Motor neuron (in vitro differentiated cells): ENCODE measurements at regions not wholly inside any gene's neighbourhood (a gene's known extent, or its start where the extent isn't known, plus 50 kb on each side); places are given as distances from the start of the nearest gene placed in this dataset.

ENCODE experiments used
- ATAC-seq, 8 experiments: fragments of 200-7000 bp; cut with Tn5 transposase; replicated peaks in 6 of 8; 2 replicates each; pipeline ENCODE4 v1.8.0; 2021; ENCODE audit warnings: mild to moderate bottlenecking in 8 of 8, moderate library complexity in 8 of 8
- H3K27ac ChIP-seq, 2 donors: fragments of 250-450 bp; sonication (Bioruptor Pico); 2 replicates each; pipeline ENCODE4 v1.9.0; 2021; ENCODE audit warnings: antibody characterized with exemption in 2 of 2, mild to moderate bottlenecking in 2 of 2, moderate library complexity in 1 of 2
- H3K4me1 ChIP-seq, 2 donors: fragments of 250-450 bp; sonication (Bioruptor Pico); replicated peaks in 1 of 2; 2 replicates each; pipeline ENCODE4 v1.6.1; 2021; ENCODE audit warnings: antibody characterized with exemption in 2 of 2, mild to moderate bottlenecking in 2 of 2, moderate library complexity in 1 of 2
- H3K4me3 ChIP-seq, 5 donors: fragments of 250-450 bp; sonication (Bioruptor Pico); 2 replicates each; pipeline ENCODE4 v1.9.0; 2021; ENCODE audit warnings: antibody characterized with exemption in 5 of 5, mild to moderate bottlenecking in 5 of 5, moderate library complexity in 4 of 5
- WGBS, 10 experiments: fragments of 450-650 bp; shearing (Covaris generic); methylation state at CpG; one replicate each; pipeline ENCODE4 v1.0.0; 2022; 5-methylcytosine and 5-hydroxymethylcytosine counted together
- in situ Hi-C, 9 experiments: fragments of 400-800 bp; cut with MboI; loops; one replicate each; pipeline ENCODE4 v1.15.0; 2021; ENCODE audit warnings: low sequenced_read_pairs in 9 of 9, low pct_unique_long_range_greater_than_20kb in 2 of 9; ENCODE audit not compliant: unreplicated experiment in 9 of 9

DNA sequence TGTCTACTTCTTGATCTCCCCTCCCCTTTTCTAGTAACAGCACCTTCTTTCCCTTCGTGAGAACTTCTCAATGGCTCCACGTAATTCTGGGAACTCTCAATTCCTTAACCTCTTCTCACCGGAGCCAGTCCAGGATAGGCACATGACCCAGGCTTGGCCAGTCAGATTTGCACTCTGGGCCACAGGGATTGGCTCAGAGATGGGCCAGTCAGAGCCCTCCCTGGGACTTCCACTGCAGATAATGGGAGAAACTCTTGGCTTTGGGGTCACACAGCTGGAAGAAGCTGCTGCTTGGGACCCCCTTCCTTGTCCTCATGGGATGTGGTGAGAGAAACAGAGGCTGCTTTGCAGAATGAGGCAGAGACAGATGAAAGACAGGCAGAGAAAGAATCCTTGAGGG lies 302.3 kb downstream of the PTPRU start:
- Histone ChIP-seq H3K27ac (no peak overlapping the region), H3K4me3 (no peak overlapping the region), H3K4me1 (no peaks in the 10 kb centered on the region)
- in situ Hi-C loops = no loop called here
- WGBS, 10 experiments = 0 to 71% (median 53%) methylated on average over 1 to 3 of the region's 3 CpGs; no CpG with 5 or more reads in 5 of the 10 experiments
- ATAC-seq = no peak

GRCh38 chr1:29532751-29533150 lies 296.4 kb downstream of the PTPRU start:
- Histone ChIP-seq H3K27ac (no peak overlapping the region), H3K4me1 (no peaks in the 10 kb centered on the region), H3K4me3 (no peak overlapping the region)
- in situ Hi-C loops = no loop called here
- peak in 2 of 8 experiments; percentile 85 to 87 for ATAC-seq
- 33 to 100% (median 83%) methylated on average over 1 of the region's 1 CpG; no CpG with 5 or more reads in 4 of the 10 experiments for WGBS, 10 experiments

DNA sequence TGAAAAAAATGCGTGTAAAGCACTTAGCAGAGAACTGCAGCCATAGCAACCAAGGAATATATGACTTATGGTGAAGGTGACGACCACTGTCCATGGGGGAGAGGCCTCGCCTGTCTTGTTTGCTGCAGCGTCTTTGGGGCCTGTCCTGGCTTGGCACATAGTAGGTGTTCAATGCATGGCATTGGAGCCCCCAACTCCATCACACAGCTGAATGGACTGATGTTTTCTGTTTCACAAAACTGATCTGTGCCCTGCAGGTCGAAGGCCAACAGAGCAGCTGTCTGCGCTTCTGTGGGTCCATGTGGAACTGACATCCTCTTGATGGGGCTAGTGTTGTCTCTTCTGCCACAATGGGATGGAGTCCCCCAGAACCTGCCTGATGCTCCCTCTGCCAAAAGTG lies 296.0 kb downstream of the PTPRU start:
- Histone ChIP-seq H3K4me3 (no peak overlapping the region), H3K27ac (no peak overlapping the region), H3K4me1 (peaks cover 0 to 3% of the 10 kb centered on the region in 2 donors)
- in situ Hi-C loops = no loop called here
- 8 to 100% (median 72%) methylated on average over 1 to 6 of the region's 6 CpGs; no CpG with 5 or more reads in 1 of the 10 experiments for WGBS, 10 experiments
- ATAC-seq = no peak

- no peak for ATAC-seq
- WGBS, 10 experiments = 17 to 100% (median 56%) methylated on average over 1 to 2 of the region's 2 CpGs; no CpG with 5 or more reads in 2 of the 10 experiments
- H3K27ac ChIP-seq = no peak overlapping the region
- peaks cover 0 to 10% of the 10 kb centered on the region in 2 donors for H3K4me1 ChIP-seq
- in situ Hi-C loops = no loop called here
- no peak overlapping the region for H3K4me3 ChIP-seq
Observed at GRCh38 chr1:29531596-29531995, 295.3 kb downstream of the PTPRU start.

GRCh38 chr1:29529677-29530278 lies 293.5 kb downstream of the PTPRU start:
- no peak for ATAC-seq
- in situ Hi-C loops = no loop called here
- H3K27ac ChIP-seq = no peak overlapping the region
- WGBS, 10 experiments = 0 to 100% (median 84%) methylated on average over 1 of the region's 1 CpG
- peaks cover 0 to 10% of the 10 kb centered on the region in 2 donors for H3K4me1 ChIP-seq
- H3K4me3 ChIP-seq = no peak overlapping the region

DNA sequence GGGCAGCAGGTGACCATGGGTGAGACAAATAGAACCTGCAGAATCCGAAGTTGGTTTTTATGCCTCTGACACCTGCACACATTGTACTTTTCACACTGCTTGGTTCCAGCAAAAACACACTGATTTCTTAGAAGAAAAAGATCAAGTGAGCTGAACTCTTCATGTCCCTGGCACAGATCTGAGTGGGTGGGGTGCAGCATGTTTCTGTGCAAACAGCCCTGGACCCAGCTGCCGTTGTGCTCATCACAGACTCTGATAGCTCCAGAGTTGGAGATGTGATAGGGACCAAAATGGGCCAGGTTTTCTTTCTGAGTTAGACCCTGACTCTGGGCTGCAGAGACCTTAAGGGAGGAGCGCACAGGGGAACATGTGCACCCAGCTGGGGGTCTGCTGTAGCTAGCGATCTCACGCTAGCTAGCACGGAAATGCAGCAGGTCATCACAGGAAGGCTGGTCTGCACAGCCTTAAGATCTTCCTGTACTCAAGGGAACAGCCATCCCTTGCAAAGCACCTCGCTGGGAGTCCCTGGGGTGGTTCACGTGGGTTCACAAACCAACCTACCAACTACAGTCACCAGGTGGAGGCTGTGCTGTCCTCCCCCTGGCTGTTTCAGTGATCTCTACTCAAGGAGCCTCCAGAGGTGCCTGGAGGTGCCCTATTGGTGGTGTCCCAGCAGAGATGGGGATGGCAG lies 291.1 kb downstream of the PTPRU start:
- peaks cover 5 to 23% of the 10 kb centered on the region in 2 donors for H3K4me1 ChIP-seq
- H3K27ac ChIP-seq = no peak overlapping the region
- H3K4me3 ChIP-seq = no peak overlapping the region
- in situ Hi-C loops = no loop called here
- 0 to 88% (median 56%) methylated on average over 1 to 8 of the region's 8 CpGs; no CpG with 5 or more reads in 1 of the 10 experiments for WGBS, 10 experiments
- peak in 1 of 8 experiments; percentile 25 for ATAC-seq

- no peak for ATAC-seq
- Histone ChIP-seq H3K4me3 (no peak overlapping the region), H3K27ac (no peak overlapping the region), H3K4me1 (peaks cover 5 to 23% of the 10 kb centered on the region in 2 donors)
- in situ Hi-C loops = no loop called here
- WGBS, 10 experiments = 0 to 100% (median 87%) methylated on average over 1 to 7 of the region's 7 CpGs; no CpG with 5 or more reads in 1 of the 10 experiments
Observed at GRCh38 chr1:29525941-29526340, 289.6 kb downstream of the PTPRU start.

- Histone ChIP-seq H3K27ac (no peak overlapping the region), H3K4me1 (peaks cover 5 to 23% of the 10 kb centered on the region in 2 donors), H3K4me3 (no peak overlapping the region)
- WGBS, 10 experiments = 40 to 100% (median 83%) methylated on average over 1 to 10 of the region's 23 CpGs; no CpG with 5 or more reads in 1 of the 10 experiments
- ATAC-seq = peak in 4 of 8 experiments; percentile 37 to 74 (median 66)
- in situ Hi-C loops = loop anchor here in 1 of 9 experiments (25.0 kb wide), 2 partner anchors 163 to 563 kb away; no protein-coding TSS in a partner anchor
Observed at GRCh38 chr1:29524285-29525065, 288.2 kb downstream of the PTPRU start.

GRCh38 chr1:29523576-29523975 lies 287.3 kb downstream of the PTPRU start:
- peak in 5 of 8 experiments; percentile 21 to 81 (median 52) for ATAC-seq
- no peak overlapping the region for H3K4me3 ChIP-seq
- H3K27ac ChIP-seq = no peak overlapping the region
- WGBS, 10 experiments = 50 to 100% (median 65%) methylated on average over 1 to 10 of the region's 10 CpGs; no CpG with 5 or more reads in 2 of the 10 experiments
- in situ Hi-C loops = loop anchor here in 1 of 9 experiments (25.0 kb wide), 2 partner anchors 164 to 564 kb away; no protein-coding TSS in a partner anchor
- peaks cover 5 to 23% of the 10 kb centered on the region in 2 donors for H3K4me1 ChIP-seq

DNA sequence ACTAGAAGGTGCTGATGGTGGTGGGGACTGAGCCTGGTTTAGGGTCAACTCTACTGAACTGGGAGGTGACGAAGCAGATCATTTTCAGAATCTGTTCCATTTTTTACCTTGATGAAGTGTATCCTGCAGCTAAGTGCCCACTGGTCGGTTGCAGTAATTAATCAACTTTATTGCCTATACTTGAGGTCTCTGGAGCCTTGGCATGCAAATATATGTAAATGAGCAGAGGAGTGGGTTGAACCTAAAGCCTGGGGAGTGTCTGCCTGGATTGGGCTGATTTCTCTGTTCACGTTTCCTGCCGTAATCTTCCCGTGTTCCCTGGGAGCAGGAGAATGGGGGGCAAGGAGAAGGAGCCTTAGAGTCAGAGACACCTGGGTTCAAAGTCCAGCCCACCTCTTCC lies 286.8 kb downstream of the PTPRU start:
- no peak overlapping the region for H3K27ac ChIP-seq
- in situ Hi-C loops = loop anchor here in 1 of 9 experiments (25.0 kb wide), 2 partner anchors 164 to 564 kb away; no protein-coding TSS in a partner anchor
- no peak overlapping the region for H3K4me3 ChIP-seq
- ATAC-seq = peak in 2 of 8 experiments; percentile 4 to 29
- peaks cover 5 to 23% of the 10 kb centered on the region in 2 donors for H3K4me1 ChIP-seq
- 0 to 100% (median 73%) methylated on average over 1 to 5 of the region's 5 CpGs; no CpG with 5 or more reads in 1 of the 10 experiments for WGBS, 10 experiments

- no peak for ATAC-seq
- peaks cover 5 to 16% of the 10 kb centered on the region in 2 donors for H3K4me1 ChIP-seq
- H3K27ac ChIP-seq = no peak overlapping the region
- no peak overlapping the region for H3K4me3 ChIP-seq
- in situ Hi-C loops = loop anchor here in 1 of 9 experiments (25.0 kb wide), 2 partner anchors 165 to 565 kb away; no protein-coding TSS in a partner anchor
- WGBS, 10 experiments = 32% methylated on average over 3 of the region's 14 CpGs; no CpG with 5 or more reads in 9 of the 10 experiments
Observed at GRCh38 chr1:29521811-29522580, 285.7 kb downstream of the PTPRU start.

GRCh38 chr1:29521438-29521715 lies 285.1 kb downstream of the PTPRU start:
- Histone ChIP-seq H3K4me3 (no peak overlapping the region), H3K4me1 (peaks cover 5 to 13% of the 10 kb centered on the region in 2 donors), H3K27ac (no peak overlapping the region)
- in situ Hi-C loops = loop anchor here in 1 of 9 experiments (25.0 kb wide), 2 partner anchors 166 to 566 kb away; no protein-coding TSS in a partner anchor
- 6 to 100% (median 33%) methylated on average over 1 to 3 of the region's 4 CpGs; no CpG with 5 or more reads in 6 of the 10 experiments for whole genome bisulfite sequencing, 10 experiments
- no peak for ATAC-seq
